NCI-H2107 (cell line): ENCODE measurements at regions not wholly inside any gene's neighbourhood (a gene's known extent, or its start where the extent isn't known, plus 50 kb on each side); places are given as distances from the start of the nearest gene placed in this dataset.

Experiments used
- DNase-seq: peaks from one replicate; lab custom pipeline; 2025; lab: John Stamatoyannopoulos, UW

DNA sequence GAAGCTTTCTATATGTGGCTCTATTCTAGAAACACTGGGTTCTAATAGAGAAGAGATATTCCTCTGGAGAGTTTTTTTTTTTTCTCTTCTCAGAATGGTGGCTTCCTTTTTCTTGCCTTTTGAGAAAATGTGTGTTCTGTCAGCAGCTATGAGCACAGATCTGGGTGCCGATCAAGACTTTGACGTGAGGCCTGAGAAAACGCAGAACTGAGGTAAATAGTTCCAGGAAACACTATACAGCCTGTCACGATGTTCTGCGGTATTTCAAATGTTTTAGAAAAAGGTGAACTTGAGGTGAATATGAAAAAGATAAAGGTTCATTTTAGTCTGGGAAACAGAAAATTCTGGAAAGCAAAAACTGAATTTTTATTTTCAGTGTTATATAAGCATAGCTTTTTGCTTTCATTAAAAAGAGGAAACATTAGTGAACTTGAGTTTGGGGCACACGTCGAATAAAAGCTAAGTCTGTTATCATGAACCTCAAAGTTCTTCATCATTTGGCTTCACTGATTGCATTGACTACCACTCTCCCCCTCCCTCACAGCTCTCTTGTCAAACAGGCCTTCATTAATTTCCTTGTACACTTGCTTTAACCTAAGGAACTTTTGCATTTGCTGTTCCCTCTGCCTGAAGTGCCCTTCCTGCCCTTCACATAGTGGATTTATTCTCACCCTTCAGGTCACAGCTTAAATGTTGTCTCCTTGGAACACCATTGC, 265.1 kb downstream of the NFKBIZ start:
- DNase-seq = no peak

DNA sequence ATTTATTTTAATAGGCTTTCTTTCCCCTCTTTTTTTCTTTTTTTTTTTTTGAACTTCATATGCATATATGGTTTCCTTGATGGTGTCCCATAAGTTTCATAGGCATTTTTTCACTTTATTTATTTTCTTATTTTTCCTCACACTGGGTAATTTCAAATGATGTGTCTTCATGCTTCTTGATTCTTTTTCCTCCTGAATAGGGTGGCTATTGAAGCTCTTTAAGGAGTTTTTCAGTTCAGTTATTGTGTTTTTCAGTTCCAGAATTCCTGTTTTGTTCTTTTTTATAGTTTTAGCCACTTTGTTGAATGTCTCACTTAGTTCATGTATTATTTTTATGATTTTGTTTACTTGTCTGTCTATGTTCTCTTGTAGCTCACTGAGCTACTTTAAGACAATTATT, 273.2 kb downstream of the NFKBIZ start:
- DNase-seq = no peak

DNA sequence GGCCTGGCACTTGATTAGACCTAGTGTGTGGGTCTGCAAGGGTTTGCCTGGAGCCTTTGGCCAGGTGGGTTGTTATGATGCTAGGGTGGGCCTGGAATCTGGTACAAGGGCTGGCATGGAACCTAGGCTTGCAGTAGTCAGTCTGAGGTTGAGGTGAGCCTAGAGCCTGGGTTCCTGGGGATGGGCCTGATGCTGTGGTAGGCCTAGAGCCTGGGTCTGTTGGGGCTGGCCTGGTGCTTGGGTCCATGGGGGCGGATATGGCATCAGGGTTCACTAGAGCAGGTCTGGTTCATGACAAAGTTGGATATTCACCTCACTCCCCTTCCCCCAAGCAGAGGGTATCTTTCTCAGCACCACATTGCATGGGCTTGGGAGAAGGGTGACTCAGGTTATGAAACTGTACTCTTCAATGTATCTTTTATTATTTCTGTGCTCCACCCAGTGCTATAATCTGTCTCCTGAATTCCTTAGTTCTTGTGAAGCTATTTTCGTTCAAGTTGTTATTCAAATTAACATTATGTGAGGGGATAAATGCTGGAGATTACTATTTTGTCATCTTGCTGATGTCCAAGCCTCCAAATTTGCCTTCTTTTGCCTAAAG, 274.4 kb downstream of the NFKBIZ start:
- DNase-seq = no peak

DNA sequence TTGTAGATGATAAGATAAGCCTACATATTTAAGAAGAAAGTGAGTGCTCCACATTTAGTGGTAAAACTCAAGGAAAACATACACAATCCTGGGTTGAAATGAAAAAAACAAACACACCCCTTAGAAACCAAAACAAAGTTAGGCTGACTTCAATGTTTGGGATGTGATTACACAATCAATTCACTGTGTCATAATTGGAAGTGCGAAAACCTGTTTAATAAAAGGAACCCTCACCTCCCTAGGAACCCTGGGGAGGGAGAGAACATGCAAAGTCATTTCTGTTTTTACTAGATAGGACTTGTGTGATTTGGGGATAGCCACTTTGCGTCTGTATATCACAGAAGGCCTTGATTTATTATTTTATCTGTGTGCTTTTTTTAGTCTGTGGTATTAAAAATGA, 275.0 kb downstream of the NFKBIZ start:
- no peak for DNase-seq

DNA sequence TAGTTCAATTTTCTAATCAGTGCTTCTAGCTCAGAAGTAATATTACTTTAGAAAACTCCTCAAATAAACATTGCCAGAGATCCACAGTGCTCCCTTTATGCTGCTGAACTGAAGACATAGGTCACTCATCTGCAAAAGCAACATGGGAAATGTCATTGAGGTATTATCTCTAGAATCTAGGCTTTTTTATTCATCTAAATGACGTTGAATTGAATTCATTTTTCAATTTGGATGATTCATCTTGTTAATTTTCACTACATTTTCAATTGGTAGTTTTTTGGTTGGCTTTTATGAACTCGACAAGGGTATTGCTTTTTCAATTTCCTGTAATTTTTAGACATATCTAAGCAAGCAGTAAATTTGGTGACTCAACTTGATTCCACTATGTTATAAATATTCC, 275.4 kb downstream of the NFKBIZ start:
- DNase-seq = no peak

DNA sequence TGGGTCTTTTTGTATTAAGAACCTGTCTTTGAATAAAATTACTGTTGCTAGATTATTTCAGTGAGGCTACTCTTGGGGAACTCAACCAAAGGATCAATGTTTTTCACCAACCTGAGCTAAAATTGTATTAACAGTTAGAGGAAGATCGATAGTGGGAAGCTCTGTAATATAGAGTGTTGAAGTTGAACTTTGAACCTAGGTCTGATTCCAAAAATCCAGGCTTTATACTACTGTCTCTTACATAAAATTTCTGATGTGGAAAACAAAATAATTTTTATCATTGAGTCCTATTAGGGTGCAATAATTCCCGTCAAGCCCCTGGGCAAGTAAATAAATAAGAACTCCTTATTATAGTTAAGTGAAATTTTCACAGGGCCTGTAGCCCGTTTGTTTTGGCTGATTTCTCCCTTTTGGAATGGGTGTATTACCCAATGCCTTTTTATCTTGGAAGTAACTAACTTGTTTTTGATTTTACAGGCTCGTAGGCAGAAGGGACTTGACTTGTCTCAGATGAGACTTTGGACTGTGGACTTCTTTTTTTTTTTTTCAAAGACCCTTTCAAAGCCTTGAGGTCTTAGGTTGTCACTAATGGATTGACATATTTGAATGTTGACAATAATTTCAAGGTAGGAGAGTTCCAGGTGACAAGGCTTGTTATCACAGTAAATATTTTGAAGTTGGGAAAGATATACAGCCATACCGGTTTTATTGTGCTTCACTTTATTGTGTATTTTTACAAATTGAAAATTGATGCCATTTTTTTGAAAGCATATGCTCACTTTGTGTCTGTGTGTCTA, 276.1 kb downstream of the NFKBIZ start:
- no peak for DNase-seq

DNA sequence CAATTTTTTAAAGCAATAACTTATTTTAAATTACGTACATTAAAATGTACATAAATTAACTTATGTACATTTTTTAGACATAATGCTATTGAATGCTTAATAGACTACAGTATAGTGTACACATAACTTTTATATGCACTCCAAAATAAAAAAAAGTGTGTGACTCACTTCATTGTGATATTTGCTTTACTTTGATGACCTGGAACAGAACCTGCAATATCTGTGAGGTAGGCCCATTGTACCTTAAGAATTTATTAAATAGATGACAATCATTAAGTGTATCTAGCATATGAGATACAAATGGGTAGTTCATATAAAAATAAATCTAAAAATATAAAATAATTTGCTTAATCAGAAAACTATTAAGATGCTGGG, 276.7 kb downstream of the NFKBIZ start:
- no peak for DNase-seq

DNA sequence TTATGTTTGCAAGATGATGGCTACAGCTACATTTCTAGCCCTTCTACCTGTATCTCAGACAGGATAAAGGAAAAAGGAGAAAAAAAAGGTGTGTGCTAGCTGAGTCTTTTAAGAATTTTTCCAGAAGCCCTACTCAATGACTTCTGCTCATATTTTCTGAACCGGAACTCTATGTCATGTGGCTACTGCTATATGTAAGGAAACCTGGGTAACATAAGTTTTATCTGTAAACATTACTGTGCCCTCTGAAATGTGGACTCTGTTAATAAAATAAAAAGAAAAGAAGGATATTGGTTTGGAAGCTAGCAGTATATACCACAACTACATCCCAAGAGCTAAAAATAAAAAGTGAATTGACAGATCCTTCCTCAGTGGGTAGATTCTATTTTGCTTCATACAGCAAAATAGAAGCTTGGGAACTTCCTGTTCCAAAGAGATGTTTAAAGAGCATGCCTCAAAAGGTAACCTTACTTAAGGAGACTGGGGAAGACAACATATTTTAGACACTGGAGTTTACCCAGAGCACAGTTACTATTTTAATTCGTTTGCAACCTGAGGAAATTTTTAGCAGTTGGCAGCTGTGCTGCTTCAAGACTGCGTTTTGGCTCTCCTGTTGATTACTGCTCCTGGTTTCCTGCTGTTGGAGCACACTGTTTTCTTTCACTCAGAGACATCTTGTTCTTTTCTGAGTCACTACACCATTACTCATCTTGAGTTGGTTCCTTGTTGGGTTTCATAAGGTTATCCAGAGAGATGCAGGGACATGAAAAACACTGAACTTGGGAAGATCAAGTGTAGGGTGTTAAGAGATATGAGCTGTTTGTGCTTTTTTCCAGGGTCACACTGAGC, 280.7 kb downstream of the NFKBIZ start:
- no peak for DNase-seq

DNA sequence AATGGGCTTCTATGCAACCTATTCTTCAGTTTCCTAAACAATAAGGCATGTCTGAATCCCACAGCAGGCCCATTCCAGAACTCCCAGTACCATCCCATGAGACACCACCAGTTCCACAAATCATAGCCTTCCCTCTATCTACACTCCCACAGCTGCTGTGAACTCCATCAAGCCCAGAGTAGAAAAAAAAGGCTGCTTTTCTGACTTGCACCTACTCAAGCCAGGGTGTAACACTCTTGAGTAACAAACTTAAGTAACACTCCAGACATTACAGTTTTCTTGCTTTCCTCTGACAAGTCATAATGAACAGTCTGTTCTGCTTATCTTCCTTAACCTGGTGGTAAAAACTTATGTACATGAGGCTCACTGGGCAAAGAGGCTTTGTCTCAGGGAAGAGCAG, 283.1 kb downstream of the NFKBIZ start:
- no peak for DNase-seq

DNA sequence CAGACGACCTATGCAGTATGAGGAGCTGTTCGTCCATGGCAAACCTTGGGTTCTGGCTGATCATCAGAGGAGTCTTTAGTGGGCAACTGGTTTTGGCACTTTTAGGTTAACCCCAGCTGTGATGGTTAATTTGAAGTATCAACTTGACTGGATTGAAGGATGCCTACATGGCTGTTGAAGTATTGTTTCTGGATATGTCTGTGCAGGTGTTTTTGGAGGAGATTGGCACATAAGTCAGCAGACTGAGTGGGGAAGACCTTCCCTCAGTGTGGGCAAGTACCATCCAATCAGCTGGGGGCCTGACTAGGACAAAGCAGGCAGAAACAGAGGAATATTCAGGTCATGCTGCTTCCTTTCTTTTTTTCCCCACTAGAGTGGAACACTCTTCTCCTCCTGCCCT, 284.1 kb downstream of the NFKBIZ start:
- DNase-seq = no peak

DNA sequence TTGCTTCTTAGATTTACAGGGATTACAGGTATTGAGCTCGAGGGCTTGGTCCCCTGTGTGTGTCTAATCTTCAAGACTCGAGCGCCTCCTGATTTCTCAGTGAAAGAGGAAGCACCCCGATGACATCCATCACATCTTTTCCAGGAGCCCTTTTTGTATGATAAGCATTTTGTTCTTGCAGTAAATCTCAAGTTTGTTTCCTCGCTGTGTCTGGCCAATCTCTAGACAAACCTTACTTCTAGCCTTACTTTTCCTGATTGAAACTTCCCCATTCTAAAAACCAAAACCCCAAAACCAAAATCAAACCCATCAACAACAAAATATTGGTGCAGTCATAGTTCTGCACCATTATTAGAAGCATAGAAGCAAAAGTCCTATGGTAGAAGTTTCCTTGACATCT, 286.0 kb downstream of the NFKBIZ start:
- DNase-seq = no peak

DNA sequence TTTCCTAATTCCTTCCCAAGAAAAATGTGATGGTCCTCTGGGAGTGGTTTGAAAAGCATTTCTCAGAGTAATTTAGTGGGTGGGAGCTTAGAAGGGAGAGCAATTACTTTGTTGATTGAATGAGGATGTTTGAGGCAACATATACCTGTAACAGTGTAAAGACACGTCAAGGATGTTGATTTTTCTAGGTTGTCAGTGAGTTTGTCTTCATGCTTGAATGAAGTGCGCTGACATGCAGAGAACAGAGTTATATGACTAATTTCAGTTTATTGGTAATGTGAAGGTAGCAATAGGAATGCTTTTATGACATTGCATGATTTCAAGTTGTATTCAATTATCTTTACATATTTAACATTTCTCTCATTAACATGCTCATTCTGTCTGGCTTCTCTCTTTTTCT, 286.9 kb downstream of the NFKBIZ start:
- DNase-seq = no peak

DNA sequence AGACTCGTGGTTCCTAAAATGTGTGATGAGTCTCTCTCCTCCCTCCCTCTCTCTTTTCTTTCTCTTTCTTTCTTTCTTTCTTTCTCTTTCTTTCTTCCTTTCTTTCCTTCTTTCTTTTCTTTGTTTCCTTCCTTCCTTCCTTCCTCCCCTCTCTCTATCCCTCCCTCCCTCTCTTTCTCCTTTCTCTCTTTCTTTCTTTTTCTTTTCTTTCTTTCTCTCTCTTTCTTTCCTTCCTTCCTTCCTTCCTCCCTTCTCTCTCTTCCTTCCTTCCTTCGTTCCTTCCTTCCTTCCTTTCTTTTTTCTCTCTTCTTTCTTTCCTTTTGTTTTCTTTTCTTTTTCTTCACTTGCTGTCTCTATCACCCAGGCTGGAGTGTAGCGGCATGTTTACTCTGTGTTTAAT, 290.8 kb downstream of the NFKBIZ start:
- DNase-seq = no peak

DNA sequence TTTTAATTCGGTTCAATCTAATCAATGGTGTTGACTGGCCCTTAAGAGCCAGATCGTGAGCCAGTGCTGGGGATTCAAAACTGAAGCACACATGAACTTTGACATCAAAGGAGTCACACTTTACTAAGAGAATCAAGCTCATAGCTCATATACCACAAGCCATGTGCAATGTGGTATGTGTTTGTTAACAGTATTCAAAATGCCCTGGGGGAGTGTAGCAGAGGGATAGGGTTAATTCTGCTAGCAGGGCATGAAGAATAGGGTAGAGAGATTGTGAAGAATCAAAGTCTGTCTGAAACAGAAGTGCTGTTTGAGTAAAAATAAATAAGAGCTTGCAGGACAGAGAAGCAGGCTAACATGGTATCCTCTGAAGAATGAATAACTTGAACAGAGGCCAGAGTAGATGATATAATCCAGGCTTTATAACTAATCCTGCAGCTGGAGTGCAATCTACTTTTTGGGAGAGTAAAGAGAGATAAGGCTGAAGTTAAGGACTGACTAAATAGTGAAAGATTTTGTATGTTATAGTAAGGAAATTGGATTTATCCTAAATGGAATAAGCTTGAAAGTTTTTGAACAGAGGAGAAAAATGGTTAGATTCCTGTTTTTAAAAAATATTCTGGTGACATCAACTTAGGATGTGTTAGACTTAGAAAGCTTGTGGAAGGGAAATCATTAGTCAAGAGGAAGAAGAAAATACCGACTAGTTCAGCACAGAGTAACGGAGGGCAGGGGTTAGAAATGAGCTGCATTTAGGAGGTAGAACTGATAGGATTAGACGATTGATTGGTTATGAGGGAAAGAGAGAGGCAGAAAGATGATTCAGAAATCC, 292.0 kb downstream of the NFKBIZ start:
- DNase-seq = no peak

DNA sequence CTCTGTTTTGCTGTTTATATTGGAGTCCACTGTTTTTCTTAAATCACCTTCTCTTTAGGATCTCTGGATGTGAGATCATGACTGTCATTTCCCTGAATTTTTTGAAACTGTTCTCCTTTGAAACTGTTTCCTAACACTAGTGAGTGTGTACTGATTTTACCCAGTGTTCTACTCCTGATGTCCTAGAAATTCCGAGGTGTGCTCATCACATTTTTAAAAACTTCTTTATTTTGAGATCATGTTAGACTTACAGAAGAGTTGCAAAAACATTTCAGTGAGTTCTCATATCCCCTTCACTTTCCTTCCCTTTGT, 292.6 kb downstream of the NFKBIZ start:
- DNase-seq = no peak

DNA sequence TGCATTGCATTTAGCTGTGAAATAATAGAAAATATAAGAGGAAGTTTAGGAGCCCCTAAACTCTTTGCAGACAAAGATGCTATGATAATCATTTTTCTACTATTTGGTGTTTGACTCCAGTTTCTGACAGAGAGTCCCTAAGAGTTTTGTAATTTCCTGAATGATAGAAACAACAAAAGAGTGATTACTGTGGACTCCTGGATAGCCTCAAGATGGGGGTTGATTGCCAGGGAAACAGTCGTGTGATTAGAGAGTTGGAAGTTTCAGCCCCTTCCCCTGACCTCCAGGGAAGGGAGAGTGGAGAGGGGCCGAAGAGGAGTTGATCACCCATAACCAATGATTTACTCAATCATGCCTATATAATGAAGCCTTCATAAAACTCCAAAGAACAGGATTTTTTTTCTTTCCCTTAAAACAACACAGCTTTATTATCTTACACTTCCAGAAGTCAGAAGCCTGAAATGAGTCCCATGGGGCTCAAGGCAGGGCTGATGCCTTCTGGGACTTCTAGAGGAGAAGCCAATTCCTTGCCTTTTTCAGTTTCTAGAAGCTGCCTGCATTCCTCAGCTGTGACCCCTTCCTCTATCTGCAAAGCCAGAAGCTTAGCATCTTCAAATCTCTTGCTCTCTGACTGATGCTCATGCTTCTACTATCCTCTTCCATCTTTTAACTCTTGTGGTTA, 292.3 kb upstream of the ZPLD1 start:
- DNase-seq = no peak

DNA sequence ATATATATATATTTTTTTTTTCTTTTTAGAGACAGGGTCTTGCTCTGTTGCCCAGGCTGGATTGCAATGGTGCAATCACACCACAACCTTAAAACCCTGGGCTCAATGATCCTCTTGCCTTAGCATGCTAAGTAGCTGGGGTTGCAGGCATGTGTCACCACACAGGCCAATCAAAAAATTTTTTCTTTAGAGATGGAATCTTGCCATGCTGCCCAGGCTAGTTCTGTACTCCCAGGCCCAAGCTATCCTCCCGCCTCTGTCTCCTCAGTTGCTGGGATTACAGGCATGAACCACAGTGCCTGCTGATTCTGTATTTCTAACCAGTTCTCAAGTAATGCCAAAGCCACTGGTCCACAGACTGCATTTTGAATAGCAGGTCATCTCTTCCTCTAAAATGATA, 291.3 kb upstream of the ZPLD1 start:
- DNase-seq = no peak

DNA sequence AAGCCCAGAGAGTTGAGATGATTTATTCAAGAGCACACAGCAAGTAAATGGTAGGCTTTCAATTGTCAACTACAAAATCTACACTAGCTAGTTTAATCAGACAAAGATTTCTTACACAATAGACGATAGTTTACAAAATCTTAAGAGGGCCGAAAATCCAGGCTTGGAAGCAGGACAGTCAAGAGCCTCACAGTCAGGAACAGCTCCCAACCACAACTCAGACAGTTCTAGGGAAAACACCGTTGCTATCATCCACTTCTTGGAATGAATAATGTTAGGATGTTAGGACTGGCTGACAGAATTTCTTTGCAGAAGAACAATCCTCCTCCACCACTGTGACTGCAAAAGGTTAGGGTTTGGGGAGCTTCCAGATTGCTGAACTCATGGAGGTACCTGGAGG, 290.8 kb upstream of the ZPLD1 start:
- no peak for DNase-seq

DNA sequence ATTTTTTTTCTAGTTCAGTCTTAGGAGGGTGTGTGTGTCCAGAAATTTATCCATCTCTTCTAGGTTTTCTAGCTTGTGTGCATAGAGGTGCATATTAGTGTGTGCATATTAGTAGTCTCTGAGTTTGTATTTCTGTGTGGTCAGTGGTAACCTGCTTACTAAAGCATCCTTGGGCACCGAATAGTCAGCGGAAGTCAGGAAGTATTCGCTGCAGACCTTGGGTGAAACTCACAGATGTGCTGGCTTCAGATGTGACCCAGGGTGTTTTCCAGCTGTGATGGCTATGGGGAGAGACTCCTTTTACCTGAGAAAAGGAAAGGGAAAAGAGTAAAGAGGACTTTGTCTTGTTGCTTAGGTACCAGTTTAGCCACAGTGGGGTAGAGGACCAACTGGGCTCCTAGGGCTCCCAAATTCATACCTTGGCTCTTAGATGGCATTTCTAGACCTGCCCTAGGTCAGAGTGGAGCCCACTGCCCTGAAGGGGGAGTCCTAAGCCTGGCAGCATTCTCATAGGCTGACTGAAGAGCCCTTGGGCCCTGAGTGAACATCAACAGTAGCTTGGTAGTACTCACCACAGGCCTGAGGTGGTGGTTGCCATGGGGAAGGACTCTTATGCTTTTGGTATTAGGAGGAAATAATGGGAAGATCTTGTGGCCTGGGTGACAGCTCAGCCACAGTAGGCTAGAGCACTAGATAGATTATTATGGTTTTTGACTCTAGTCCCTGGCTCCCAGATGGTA, 286.0 kb upstream of the ZPLD1 start:
- DNase-seq = no peak

DNA sequence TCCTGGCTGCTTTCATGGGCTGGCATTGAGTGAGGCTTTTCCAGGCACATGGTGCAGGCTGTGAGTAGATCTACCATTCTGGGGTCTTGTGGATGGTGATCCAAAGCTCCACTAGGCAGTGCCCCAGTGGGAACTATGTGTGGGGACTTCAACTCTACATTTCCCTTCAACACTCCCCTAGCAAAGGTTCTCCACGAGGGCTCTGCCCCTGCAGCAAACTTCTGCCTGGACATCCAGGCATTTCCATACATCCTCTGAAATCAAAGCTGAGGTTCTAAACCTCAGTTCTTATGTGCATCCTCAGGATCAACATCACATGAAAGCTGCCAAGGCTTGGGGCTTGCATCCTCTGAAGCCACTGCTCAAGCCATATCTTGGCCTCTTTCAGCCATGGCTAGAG, 282.9 kb upstream of the ZPLD1 start:
- DNase-seq = no peak

DNA sequence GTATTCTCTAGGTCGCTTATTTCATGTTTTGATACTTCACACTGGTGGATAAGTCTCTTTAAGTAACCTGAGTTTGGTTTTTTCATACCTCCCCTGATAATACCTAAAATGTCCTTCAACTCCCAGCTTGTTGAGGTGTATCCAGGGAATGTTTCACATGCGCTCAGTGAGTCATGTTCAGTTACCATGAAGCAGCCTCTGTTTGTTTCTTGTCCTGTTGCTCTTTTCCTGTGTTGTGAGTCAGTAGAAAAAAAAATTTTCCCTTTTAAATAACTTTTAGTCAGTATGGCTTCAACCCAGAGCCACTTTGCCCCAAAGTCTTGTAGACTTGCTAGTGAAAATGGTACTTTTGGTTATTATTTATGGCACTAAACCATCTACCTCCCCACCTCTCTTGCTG, 278.4 kb upstream of the ZPLD1 start:
- no peak for DNase-seq
